Right lobe of liver (tissue), 6 donors: ENCODE measurements at regions not wholly inside any gene's neighbourhood (a gene's known extent, or its start where the extent isn't known, plus 50 kb on each side); places are given as distances from the start of the nearest gene placed in this dataset.

Source experiments
- ATAC-seq, 4 donors: fragments of 200-7000 bp; cut with Tn5 transposase; one replicate each; pipeline ENCODE4 v1.9.1; 2020; ENCODE audit warnings: mild to moderate bottlenecking in 4 of 4, moderate library complexity in 4 of 4
- DNase-seq, 3 donors: peaks; one replicate each; pipeline ENCODE4 v3.0.0-alpha.2; 2020
- H3K27ac ChIP-seq, 3 donors: fragments of 200-600 bp; one replicate each; pipeline ENCODE4 v1.8.0; 2022
- H3K27me3 ChIP-seq, 2 donors: fragments of 200-600 bp; one replicate each; pipeline ENCODE4 v1.8.0; 2022
- H3K36me3 ChIP-seq, 4 donors: fragments of 200-600 bp; sonication (generic) in 1 of 4; one replicate each; pipeline versions ENCODE4 v1.5.1 to v1.8.0; 2017 to 2022; ENCODE audit warnings: control low read depth in 1 of 4
- H3K4me1 ChIP-seq, 4 donors: fragments of 200-600 bp; sonication (generic) in 1 of 4; one replicate each; pipeline versions ENCODE4 v1.5.1 to v1.8.0; 2017 to 2022; ENCODE audit warnings: control low read depth in 1 of 4
- H3K4me3 ChIP-seq, 3 donors: fragments of 200-600 bp; one replicate each; pipeline ENCODE4 v1.8.0; 2022
- H3K9me3 ChIP-seq, 4 donors: fragments of 200-600 bp; sonication (generic) in 1 of 4; one replicate each; pipeline versions ENCODE4 v1.5.1 to v1.8.0; 2017 to 2022; ENCODE audit warnings: control low read depth in 1 of 4
- CTCF ChIP-seq, 4 donors: fragments of 200-600 bp in 3 of 4; fragments of 450-650 bp in 1 of 4; IDR thresholded peaks; one replicate each; pipeline versions ENCODE4 v1.5.1 to v1.8.0; 2016 to 2022; ENCODE audit warnings: antibody characterized with exemption in 4 of 4, mild to moderate bottlenecking in 2 of 4
- POLR2A ChIP-seq: fragments of 450-650 bp; IDR thresholded peaks from one replicate; pipeline ENCODE4 v1.6.1; 2017; ENCODE audit warnings: antibody characterized with exemption, mild to moderate bottlenecking
- WGBS: methylation state at CpG from one replicate; pipeline ENCODE4 v1.1.6; 2018; ENCODE audit warnings: low coverage, low lambda C conversion rate; ENCODE audit not compliant: insufficient coverage; ENCODE audit errors: missing lambda C conversion rate; 5-methylcytosine and 5-hydroxymethylcytosine counted together
- intact Hi-C, 2 donors: fragments of 100-400 bp; cut with DNase I; formaldehyde crosslinking; loops; one replicate each; pipeline versions ENCODE4 v1.11.2 to v1.14.1; 2022
- donor health status: DM: no; HTN: yes; CAD: no.
- donor health status: DM: no; HTN: no; CAD: no.
- donor health status: DM: no; HTN: no; CAD: no.
- donor health status: DM: no; HTN: yes; CAD: no.
- donor health status: DM: no; HTN: yes; CAD: no.

GRCh38 chr6:141482796-141483597, 649.7 kb upstream of the GJE1 start:
- H3K36me3 ChIP-seq, result no peaks in the 10 kb centered on the region
- no peak for DNase-seq
- H3K27me3 ChIP-seq, result no peaks in the 10 kb centered on the region
- TF ChIP-seq POLR2A (no peak), CTCF (IDR thresholded peaks at IDR 0.05) (no peak)
- no peaks in the 10 kb centered on the region for H3K9me3 ChIP-seq
- H3K4me1 ChIP-seq, result no peaks in the 10 kb centered on the region
- intact Hi-C loops, result no loop called here
- ATAC-seq, result peak in 2 of 4 donors; percentile 31 to 45
- peak overlapping the region in 2 of 3 donors; percentile 15 to 56 for H3K27ac ChIP-seq
- H3K4me3 ChIP-seq, result peak overlapping the region in 1 of 3 donors; percentile 4
- 16% methylated on average over 6 of the region's 6 CpGs for WGBS

GRCh38 chr6:141475259-141475658, 657.5 kb upstream of the GJE1 start:
- H3K9me3 ChIP-seq, result no peaks in the 10 kb centered on the region
- no peaks in the 10 kb centered on the region for H3K27me3 ChIP-seq
- H3K27ac ChIP-seq, result no peak overlapping the region
- no peak overlapping the region for H3K4me3 ChIP-seq
- DNase-seq (no peak), ATAC-seq (no peak)
- intact Hi-C loops, result no loop called here
- WGBS, result 70% methylated on average over 2 of the region's 2 CpGs
- TF ChIP-seq CTCF (IDR thresholded peaks at IDR 0.05) (no peak), POLR2A (no peak)
- H3K36me3 ChIP-seq, result no peaks in the 10 kb centered on the region
- H3K4me1 ChIP-seq, result no peaks in the 10 kb centered on the region

- H3K27ac ChIP-seq, result no peak overlapping the region
- H3K27me3 ChIP-seq, result no peaks in the 10 kb centered on the region
- no peak for ATAC-seq
- intact Hi-C loops, result no loop called here
- H3K4me1 ChIP-seq, result no peaks in the 10 kb centered on the region
- H3K4me3 ChIP-seq, result no peak overlapping the region
- no peaks in the 10 kb centered on the region for H3K9me3 ChIP-seq
- 48% methylated on average over 2 of the region's 2 CpGs for WGBS
- DNase-seq, result no peak
- TF ChIP-seq POLR2A (no peak), CTCF (IDR thresholded peaks at IDR 0.05) (no peak)
- no peaks in the 10 kb centered on the region for H3K36me3 ChIP-seq
These were observed 660.4 kb upstream of the GJE1 start for GRCh38 chr6:141472162-141472928.

GRCh38 chr6:141470810-141471209, 661.9 kb upstream of the GJE1 start:
- ATAC-seq, result no peak
- 94% methylated on average over 2 of the region's 2 CpGs for WGBS
- intact Hi-C loops, result no loop called here
- DNase-seq, result no peak
- TF ChIP-seq CTCF (IDR thresholded peaks at IDR 0.05) (no peak), POLR2A (no peak)
- Histone ChIP-seq H3K4me1 (no peaks in the 10 kb centered on the region), H3K4me3 (no peak overlapping the region), H3K9me3 (no peaks in the 10 kb centered on the region), H3K27ac (no peak overlapping the region), H3K36me3 (no peaks in the 10 kb centered on the region), H3K27me3 (no peaks in the 10 kb centered on the region)
